GM12878 (cell line): ENCODE measurements at regions not wholly inside any gene's neighbourhood (a gene's known extent, or its start where the extent isn't known, plus 50 kb on each side); places are given as distances from the start of the nearest gene placed in this dataset.

Experiments used
- CTCF ChIP-seq, 3 experiments: IDR thresholded peaks in 2 of 3; conservative IDR thresholded peaks in 1 of 3; 2 replicates each; pipeline ENCODE4 v1.5.1; 2011; ENCODE audit warnings: low read depth in 3 of 3, low read length in 3 of 3, mild to moderate bottlenecking in 3 of 3, control low read depth in 2 of 3, moderate library complexity in 2 of 3, inconsistent platforms in 1 of 3, mixed read lengths in 1 of 3; ENCODE audit not compliant: control insufficient read depth in 2 of 3, insufficient read depth in 1 of 3; ENCODE audit errors: extremely low read depth in 1 of 3
- HDAC2 ChIP-seq: fragments of 200-600 bp; sonication (generic); IDR thresholded peaks from 2 replicates; pipeline ENCODE4 v1.6.1; 2017
- KDM1A ChIP-seq: fragments of 200-600 bp; sonication (generic); IDR thresholded peaks from 2 replicates; pipeline ENCODE4 v1.6.1; 2016; ENCODE audit warnings: borderline replicate concordance

DNA sequence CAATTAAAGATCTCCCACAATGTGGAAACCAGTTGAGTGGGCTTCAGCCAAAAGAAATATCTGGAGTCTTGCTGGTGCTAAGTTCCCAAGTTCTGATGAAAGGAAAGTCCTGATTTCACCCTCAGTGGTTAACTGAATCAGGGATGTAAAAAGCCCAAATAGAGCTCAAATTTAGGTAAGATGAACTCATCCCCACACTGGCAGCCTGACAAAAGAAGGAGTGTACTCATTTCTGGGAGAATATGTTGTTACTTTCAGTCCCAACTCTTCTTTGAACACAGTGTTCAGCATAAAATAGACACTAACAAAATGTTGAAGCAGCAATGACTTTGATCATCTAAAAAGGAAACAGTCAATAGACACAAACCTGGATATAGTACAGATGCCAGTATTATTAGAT lies 91.7 kb downstream of the CHRM3 start:
- TF ChIP-seq CTCF (IDR thresholded peaks at IDR 0.05 in 2 of 3, conservative IDR thresholded peaks at IDR 0.05 in 1 of 3; ENCODE audit: control insufficient read depth in 2 of 3, extremely low read depth in 1 of 3, insufficient read depth in 1 of 3, low read depth in 3 of 3, low read length in 3 of 3) (no peak), KDM1A (no peak), HDAC2 (no peak)
